HG03025 (cell line): ENCODE measurements at regions not wholly inside any gene's neighbourhood (a gene's known extent, or its start where the extent isn't known, plus 50 kb on each side); places are given as distances from the start of the nearest gene placed in this dataset.

Experiments used
- ATAC-seq: cut with Tn5 transposase; IDR thresholded peaks from one replicate; pipeline ENCODE4 v1.9.1; 2021; ENCODE audit warnings: mild to moderate bottlenecking, moderate library complexity; ENCODE audit not compliant: unreplicated experiment, low FRiP score

DNA sequence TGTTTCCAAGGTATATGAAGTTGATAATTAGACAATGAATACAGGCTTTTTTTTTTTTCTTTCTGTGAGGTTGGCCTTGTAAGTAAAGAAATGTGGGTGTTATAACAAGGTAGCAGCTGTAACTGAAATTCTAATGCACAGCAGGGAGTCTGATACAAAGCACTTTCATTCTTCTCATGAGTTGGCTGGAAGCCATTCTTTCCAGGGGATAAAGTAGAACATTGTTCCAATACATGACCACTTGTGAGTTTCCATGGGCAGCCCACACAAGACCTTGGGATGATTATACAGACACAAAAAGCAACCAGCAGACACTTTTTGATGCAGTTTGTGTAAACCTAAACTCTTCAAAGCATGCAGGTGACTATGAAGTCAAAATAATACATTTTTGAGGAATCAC, 1785.9 kb upstream of the WWC1 start:
- ATAC-seq, result no peak

GRCh38 chr5:166507810-166508425, 1783.5 kb upstream of the WWC1 start:
- no peak for ATAC-seq

- ATAC-seq, result no peak
Observed at GRCh38 chr5:166509085-166509484, 1782.4 kb upstream of the WWC1 start.

- ATAC-seq, result no peak
Observed at GRCh38 chr5:166517976-166518375, 1773.5 kb upstream of the WWC1 start.

DNA sequence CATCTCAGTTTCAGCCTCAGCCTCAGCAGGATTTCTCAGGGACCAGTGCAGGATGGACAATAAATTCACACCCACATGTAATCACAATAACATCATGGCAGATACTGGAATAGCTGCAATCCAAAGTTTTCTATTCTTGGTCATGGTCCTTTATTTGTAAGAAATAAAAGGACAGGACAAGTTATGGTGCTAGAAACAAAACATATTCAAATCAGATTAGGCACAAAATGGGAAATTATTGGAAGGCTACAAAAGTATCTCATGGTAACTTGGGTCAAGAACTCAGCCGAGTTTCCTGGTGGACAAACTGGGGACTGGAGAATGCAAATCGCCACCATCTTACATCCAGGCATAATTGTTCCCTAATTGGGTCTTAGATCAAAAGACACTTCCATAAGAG, 1768.2 kb upstream of the WWC1 start:
- no peak for ATAC-seq

DNA sequence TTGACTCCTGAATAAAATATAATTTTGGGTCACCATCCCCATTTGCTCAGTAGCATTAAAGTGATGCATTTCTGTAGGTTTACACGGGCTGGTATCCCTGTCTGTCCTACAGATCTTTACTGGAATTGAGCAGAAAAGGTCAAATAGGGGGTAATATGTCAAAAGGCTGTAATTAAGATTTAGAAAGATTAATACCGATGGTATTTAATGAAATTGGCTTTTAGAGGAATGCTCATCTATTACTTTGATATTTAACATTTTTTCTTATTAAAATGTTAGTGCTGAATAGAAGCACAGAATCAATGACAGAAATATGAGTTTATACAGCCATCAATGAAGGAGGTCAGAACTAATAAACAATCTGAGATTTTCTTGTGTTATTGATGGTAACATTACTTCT, 1762.2 kb upstream of the WWC1 start:
- no peak for ATAC-seq

GRCh38 chr5:166532456-166533220, 1758.8 kb upstream of the WWC1 start:
- ATAC-seq, result no peak

GRCh38 chr5:166535641-166536040, 1755.8 kb upstream of the WWC1 start:
- no peak for ATAC-seq

GRCh38 chr5:166540156-166540555, 1751.3 kb upstream of the WWC1 start:
- no peak for ATAC-seq

- no peak for ATAC-seq
Observed at GRCh38 chr5:166551384-166551783, 1740.1 kb upstream of the WWC1 start.

GRCh38 chr5:166553778-166554177, 1737.7 kb upstream of the WWC1 start:
- no peak for ATAC-seq

GRCh38 chr5:166561759-166562158, 1729.7 kb upstream of the WWC1 start:
- ATAC-seq, result no peak

DNA sequence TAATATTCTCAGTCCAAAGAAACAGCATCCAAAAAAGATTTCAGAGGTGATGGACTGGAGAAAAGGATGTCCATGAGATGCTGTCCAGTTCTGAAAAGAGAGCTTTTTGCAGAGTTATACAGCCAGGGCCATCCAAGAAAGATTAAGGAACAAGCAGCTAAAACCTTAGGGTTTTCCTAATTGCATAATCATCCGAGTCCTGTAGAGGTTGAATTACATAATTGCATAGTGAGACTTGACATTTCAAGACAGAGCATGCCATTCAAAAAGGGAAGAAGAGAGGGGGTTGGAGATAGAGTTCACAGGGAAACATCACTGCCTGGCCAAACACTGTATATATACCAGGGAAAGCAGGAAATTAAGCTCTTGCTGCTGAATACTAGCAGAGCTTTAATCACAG, 1729.2 kb upstream of the WWC1 start:
- ATAC-seq, result no peak

GRCh38 chr5:166566725-166567124, 1724.7 kb upstream of the WWC1 start:
- ATAC-seq, result no peak

DNA sequence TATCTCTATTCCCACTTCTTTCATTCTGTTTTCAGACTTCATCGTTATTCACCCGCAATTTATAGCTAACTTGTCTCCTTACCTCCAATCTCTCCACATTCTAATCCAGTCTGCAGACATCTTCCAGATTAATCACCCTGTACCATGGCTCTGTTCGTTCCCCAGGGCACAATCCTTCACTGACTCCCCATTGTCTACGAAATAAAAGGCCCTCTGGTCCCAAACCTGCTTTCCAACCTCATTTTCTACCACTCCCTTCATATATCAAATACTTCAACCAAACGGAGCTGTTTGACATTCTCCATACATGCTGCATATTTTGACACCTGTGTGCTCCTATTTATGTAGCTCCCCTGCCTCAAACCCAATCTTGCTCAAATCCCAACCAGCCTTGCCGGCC, 1720.6 kb upstream of the WWC1 start:
- ATAC-seq, result no peak

- no peak for ATAC-seq
Observed at GRCh38 chr5:166571668-166572067, 1719.8 kb upstream of the WWC1 start.

GRCh38 chr5:166576323-166576722, 1715.1 kb upstream of the WWC1 start:
- ATAC-seq, result no peak

DNA sequence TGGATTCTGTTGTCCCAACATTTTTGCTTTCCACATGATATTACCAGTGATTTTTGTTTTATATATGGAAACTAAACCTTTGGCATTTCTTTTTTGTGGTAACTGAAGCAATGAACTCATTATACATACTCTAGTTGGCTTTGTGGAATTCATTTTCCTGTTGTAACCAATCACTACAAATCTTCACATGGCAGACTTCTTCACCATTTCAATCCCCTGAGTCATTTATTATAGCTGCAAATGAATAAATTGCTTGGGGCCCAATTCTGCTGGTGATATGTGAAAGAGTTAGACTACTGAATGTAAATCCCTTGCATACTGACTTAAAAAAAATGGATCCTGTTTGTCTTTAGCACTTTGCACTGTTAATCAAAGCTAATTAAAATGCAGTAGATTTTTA, 1709.6 kb upstream of the WWC1 start:
- no peak for ATAC-seq

DNA sequence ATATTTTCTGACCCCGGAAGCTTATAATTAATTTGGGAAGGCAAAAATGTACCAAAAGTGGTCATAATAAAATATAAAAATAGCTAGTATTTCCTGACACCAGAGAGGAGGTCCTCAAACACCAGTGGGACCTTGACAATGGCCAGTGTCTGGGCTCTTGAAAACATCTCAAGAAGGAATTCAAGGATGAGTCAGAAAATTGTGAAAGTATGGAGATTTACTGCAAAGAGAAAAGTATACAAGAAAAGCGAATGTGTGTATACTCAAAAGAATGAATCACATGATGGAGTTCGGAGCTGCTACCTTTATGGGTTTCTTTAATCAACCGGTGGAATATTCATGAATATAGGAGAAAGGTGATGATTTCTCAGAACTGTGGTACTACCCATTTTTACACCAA, 1709.0 kb upstream of the WWC1 start:
- no peak for ATAC-seq

- no peak for ATAC-seq
Observed at GRCh38 chr5:166594567-166594966, 1696.9 kb upstream of the WWC1 start.

DNA sequence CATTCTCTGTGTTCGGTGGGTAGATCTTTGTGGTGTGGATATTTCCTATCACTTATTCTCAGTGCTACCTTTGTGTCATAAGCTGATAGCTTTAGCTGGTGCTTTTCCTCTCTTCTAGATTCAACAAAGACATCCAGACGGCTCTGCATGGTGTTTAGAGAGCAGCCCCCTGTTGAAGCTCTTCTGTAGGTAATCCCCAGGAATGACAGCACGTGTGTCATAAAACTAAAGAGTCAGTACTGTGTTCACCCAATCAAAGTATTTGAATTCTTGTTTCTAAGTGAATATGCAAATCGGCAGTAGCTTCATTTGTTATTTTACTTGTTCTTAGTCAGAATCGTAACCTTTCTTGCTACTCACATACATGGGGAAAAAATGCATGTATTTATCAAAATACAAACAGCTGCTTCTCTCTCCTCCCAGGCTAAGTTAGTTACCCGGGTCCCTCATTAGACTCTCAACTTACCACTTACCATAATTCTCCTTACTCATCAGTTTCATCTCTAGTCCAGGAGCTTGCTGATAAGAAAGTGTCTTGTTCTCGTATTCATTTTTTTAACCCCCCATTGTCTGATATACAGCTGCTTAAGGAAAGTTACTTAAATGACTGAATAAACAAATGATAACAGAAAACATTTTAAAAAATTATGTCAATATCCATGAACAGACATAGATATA, 1696.0 kb upstream of the WWC1 start:
- no peak for ATAC-seq

DNA sequence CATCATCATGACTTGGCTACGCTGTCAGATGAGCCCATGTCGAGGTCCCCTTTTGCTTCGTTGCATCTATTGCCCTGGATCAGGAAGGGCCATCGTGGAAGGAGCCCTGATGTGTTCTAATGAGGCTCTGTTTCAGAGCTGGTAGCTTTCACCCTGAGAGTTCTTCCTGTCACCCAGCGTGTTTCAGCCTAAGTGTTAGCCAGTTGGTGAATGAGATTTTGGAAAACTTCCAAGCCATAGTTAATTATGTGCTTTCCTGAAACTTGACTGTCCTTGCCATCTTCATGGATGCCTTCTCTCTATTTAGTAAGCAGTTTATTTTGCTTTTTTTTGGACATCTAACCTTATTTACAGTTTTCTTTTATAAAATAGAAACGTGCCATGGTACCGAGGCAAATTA, 1695.4 kb upstream of the WWC1 start:
- no peak for ATAC-seq
